BLaER1 treated with 17β-estradiol and CSF1 and Interleukin-3, amounts not matched to agents 10 nM and 100 nM (cell line): ENCODE measurements at regions not wholly inside any gene's neighbourhood (a gene's known extent, or its start where the extent isn't known, plus 50 kb on each side); places are given as distances from the start of the nearest gene placed in this dataset.

Experiments used
- H3K27ac ChIP-seq, 11 experiments: shearing (Covaris generic); formaldehyde crosslinking; 2 replicates each; pipeline ENCODE4 v1.8.1; 2022
- H3K27me3 ChIP-seq, 11 experiments: shearing (Covaris generic); formaldehyde crosslinking; 2 replicates each; pipeline ENCODE4 v1.8.1; 2022
- H3K36me3 ChIP-seq, 11 experiments: shearing (Covaris generic); formaldehyde crosslinking; 2 replicates each; pipeline ENCODE4 v1.8.1; 2022
- H3K4me1 ChIP-seq, 10 experiments: shearing (Covaris generic); formaldehyde crosslinking; 2 replicates each; pipeline ENCODE4 v1.8.1; 2022
- H3K4me2 ChIP-seq, 11 experiments: shearing (Covaris generic); formaldehyde crosslinking; 2 replicates each; pipeline ENCODE4 v1.8.1; 2022
- H3K4me3 ChIP-seq, 10 experiments: shearing (Covaris generic); formaldehyde crosslinking; 2 replicates each; pipeline ENCODE4 v1.8.1; 2022
- H3K9ac ChIP-seq, 11 experiments: shearing (Covaris generic); formaldehyde crosslinking; 2 replicates each; pipeline ENCODE4 v1.8.1; 2022
- H3K9me3 ChIP-seq, 11 experiments: shearing (Covaris generic); formaldehyde crosslinking; replicated peaks in 1 of 11; 2 replicates each; pipeline ENCODE4 v1.8.1; 2022
- H4K20me1 ChIP-seq, 11 experiments: shearing (Covaris generic); formaldehyde crosslinking; 2 replicates each; pipeline ENCODE4 v1.8.1; 2022
- Cebpa-rat ChIP-seq, 11 experiments: shearing (Covaris generic); IDR thresholded peaks; 2 replicates each; pipeline ENCODE4 v1.8.1; 2022

DNA sequence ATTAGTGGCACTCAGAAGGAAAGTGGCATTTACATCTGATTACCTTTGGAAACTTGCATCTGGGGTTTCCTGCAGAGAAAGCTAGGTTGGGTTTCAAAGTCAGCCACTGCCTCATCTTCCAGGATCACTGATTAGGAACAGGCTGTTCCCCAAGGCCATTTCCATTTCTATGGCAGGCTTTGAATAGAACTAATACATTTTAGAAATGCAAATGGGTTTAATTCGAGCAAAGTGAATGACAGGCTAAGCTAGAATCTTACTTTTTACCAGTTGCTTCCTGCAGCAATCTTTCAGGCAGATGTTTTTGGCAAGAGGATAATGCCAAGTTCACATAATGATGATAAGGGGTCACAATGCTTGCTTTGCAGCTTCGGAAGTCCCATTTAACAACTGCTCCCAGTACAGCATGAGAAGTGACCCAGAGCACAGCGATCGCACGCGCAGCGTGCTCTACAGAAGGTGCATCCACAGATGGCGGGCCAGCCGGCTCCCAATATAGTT, 336.7 kb downstream of the LPIN1 start:
- Histone ChIP-seq H3K9ac (no peak overlapping the region), H3K27me3 (no peaks in the 10 kb centered on the region), H3K4me2 (no peak overlapping the region), H3K4me3 (no peak overlapping the region), H3K27ac (no peak overlapping the region), H3K9me3 (peaks cover 0 to 8% (median 0%) of the 10 kb centered on the region in 11 experiments; a peak in 2 of 22 replicates), H3K36me3 (no peaks in the 10 kb centered on the region), H4K20me1 (no peaks in the 10 kb centered on the region), H3K4me1 (no peaks in the 10 kb centered on the region)
- no peak for TF ChIP-seq Cebpa-rat (IDR thresholded peaks at IDR 0.05)

DNA sequence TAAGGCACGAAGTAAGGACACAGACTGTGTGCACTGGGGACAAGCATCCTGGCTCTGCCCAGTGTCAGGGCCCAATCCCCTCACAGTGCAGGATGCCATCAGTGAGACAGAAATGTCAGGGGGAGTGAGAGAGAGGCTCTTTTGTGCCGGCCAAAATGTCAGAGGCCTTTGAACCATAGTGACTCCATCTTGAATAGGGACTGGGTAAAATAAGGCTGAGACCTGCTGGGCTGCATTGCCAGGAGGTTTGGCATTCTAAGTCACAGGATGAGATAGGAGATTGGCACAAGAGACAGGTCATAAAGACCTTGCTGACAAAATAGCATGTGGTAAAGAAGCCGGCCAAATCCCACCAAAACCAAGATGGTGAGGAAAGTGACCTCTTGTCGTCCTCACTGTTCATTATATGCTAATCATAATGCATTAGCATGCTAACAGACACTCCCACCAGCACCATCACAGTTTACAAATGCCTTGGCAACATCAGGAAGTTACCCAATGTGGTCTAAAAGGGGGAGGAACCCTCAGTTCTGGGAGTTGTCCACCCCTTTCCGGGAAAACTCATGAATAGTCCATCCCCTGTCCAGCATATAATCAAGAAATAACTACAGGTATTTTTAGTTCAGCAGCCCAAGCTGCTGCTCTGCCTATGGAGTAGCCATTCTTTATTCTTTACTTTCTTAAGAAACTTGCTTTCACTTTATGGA, 337.4 kb downstream of the LPIN1 start:
- H4K20me1 ChIP-seq: no peaks in the 10 kb centered on the region
- H3K9ac ChIP-seq: no peak overlapping the region
- no peak for TF ChIP-seq Cebpa-rat (IDR thresholded peaks at IDR 0.05)
- no peak overlapping the region for H3K4me3 ChIP-seq
- H3K4me1 ChIP-seq: no peaks in the 10 kb centered on the region
- H3K27me3 ChIP-seq: no peaks in the 10 kb centered on the region
- no peak overlapping the region for H3K4me2 ChIP-seq
- H3K36me3 ChIP-seq: no peaks in the 10 kb centered on the region
- H3K9me3 ChIP-seq: peaks cover 0 to 13% (median 0%) of the 10 kb centered on the region in 11 experiments; a peak in 2 of 22 replicates
- H3K27ac ChIP-seq: no peak overlapping the region

GRCh38 chr2:12087175-12087574, 340.7 kb downstream of the LPIN1 start:
- H3K9ac ChIP-seq: no peak overlapping the region
- no peaks in the 10 kb centered on the region for H3K4me1 ChIP-seq
- peaks cover 0 to 7% (median 0%) of the 10 kb centered on the region in 11 experiments; a peak in 2 of 22 replicates for H3K9me3 ChIP-seq
- no peak for TF ChIP-seq Cebpa-rat (IDR thresholded peaks at IDR 0.05)
- H3K4me2 ChIP-seq: no peak overlapping the region
- H3K27me3 ChIP-seq: no peaks in the 10 kb centered on the region
- no peak overlapping the region for H3K4me3 ChIP-seq
- H3K27ac ChIP-seq: no peak overlapping the region
- H4K20me1 ChIP-seq: no peaks in the 10 kb centered on the region
- H3K36me3 ChIP-seq: no peaks in the 10 kb centered on the region

DNA sequence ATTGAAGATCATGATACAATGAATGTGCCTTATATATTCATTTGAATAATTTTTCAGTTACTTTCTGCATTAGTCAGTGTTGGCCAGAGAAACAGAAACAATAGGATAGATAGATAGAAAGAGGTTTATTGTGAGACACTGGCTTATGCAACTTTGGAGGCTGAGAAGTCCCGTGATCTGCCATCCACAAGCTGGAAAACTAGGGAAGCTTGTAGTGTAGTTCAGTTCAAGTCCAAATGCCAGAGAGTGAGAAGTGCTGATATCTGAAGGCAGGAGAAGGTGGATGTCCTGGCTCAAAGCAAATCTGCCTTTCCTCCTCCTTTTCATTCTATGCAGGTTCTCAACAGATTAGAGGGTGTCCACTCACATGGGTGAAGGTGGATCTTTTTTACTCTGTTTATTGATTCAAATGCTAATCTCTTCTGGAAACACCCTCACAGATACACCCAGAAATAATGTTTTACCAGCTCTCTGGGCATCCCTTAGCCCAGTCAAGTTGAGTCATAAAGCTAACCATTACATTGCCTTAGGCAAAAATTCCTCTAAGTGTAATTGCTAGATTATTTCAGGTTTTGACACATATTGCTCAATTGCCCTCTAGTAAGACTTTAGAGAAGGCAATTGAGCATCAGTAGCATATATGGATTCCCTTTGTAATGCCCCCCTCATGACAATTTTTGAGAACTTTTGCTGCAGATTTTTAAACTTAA, 341.4 kb downstream of the LPIN1 start:
- Histone ChIP-seq H3K4me1 (no peaks in the 10 kb centered on the region), H4K20me1 (no peaks in the 10 kb centered on the region), H3K9me3 (peaks cover 0 to 7% (median 0%) of the 10 kb centered on the region in 11 experiments; a peak in 2 of 22 replicates), H3K4me3 (no peak overlapping the region), H3K4me2 (no peak overlapping the region), H3K27me3 (no peaks in the 10 kb centered on the region), H3K27ac (no peak overlapping the region), H3K36me3 (no peaks in the 10 kb centered on the region), H3K9ac (no peak overlapping the region)
- no peak for TF ChIP-seq Cebpa-rat (IDR thresholded peaks at IDR 0.05)

DNA sequence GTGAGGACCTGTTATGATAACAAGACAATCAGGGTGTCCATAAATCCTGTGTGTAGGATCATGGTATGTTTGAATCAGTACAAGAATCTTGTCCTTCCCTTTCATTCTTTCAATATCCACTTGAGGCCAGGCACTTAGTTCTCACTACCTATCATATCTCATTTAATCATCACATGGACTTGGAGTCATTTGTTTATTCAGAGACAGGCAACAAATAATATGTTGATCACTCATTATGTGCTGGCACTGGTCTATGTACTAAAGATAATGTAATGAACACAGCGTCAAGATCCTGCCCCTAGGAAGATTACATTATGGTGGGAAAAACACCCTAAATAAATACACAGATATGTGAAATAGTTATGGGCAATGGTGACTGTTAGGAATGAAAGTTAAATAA, 342.6 kb downstream of the LPIN1 start:
- no peak overlapping the region for H3K4me3 ChIP-seq
- H3K27ac ChIP-seq: no peak overlapping the region
- H3K4me1 ChIP-seq: no peaks in the 10 kb centered on the region
- no peak for TF ChIP-seq Cebpa-rat (IDR thresholded peaks at IDR 0.05)
- no peaks in the 10 kb centered on the region for H3K27me3 ChIP-seq
- no peak overlapping the region for H3K9ac ChIP-seq
- peaks cover 0 to 7% (median 0%) of the 10 kb centered on the region in 11 experiments; a peak in 3 of 22 replicates for H3K9me3 ChIP-seq
- H3K36me3 ChIP-seq: no peaks in the 10 kb centered on the region
- no peak overlapping the region for H3K4me2 ChIP-seq
- H4K20me1 ChIP-seq: no peaks in the 10 kb centered on the region

GRCh38 chr2:12089496-12089895, 343.1 kb downstream of the LPIN1 start:
- no peak overlapping the region for H3K4me2 ChIP-seq
- peaks cover 0 to 7% (median 0%) of the 10 kb centered on the region in 11 experiments; a peak in 3 of 22 replicates for H3K9me3 ChIP-seq
- H3K27me3 ChIP-seq: no peaks in the 10 kb centered on the region
- no peak overlapping the region for H3K4me3 ChIP-seq
- H3K36me3 ChIP-seq: no peaks in the 10 kb centered on the region
- no peaks in the 10 kb centered on the region for H3K4me1 ChIP-seq
- no peak for TF ChIP-seq Cebpa-rat (IDR thresholded peaks at IDR 0.05)
- no peak overlapping the region for H3K27ac ChIP-seq
- no peak overlapping the region for H3K9ac ChIP-seq
- H4K20me1 ChIP-seq: no peaks in the 10 kb centered on the region

GRCh38 chr2:12090072-12090471, 343.6 kb downstream of the LPIN1 start:
- Histone ChIP-seq H3K9ac (no peak overlapping the region), H3K4me2 (no peak overlapping the region), H4K20me1 (no peaks in the 10 kb centered on the region), H3K36me3 (no peaks in the 10 kb centered on the region), H3K27me3 (no peaks in the 10 kb centered on the region), H3K27ac (no peak overlapping the region), H3K9me3 (peaks cover 0 to 7% (median 0%) of the 10 kb centered on the region in 11 experiments; a peak in 3 of 22 replicates), H3K4me1 (no peaks in the 10 kb centered on the region), H3K4me3 (no peak overlapping the region)
- TF ChIP-seq Cebpa-rat (IDR thresholded peaks at IDR 0.05): no peak

GRCh38 chr2:12090590-12090989, 344.2 kb downstream of the LPIN1 start:
- Histone ChIP-seq H3K4me1 (no peaks in the 10 kb centered on the region), H3K36me3 (no peaks in the 10 kb centered on the region), H3K27me3 (no peaks in the 10 kb centered on the region), H3K27ac (no peak overlapping the region), H3K4me3 (no peak overlapping the region), H4K20me1 (no peaks in the 10 kb centered on the region), H3K9ac (no peak overlapping the region), H3K9me3 (peaks cover 0 to 7% (median 0%) of the 10 kb centered on the region in 11 experiments; a peak in 3 of 22 replicates), H3K4me2 (no peak overlapping the region)
- TF ChIP-seq Cebpa-rat (IDR thresholded peaks at IDR 0.05): no peak

DNA sequence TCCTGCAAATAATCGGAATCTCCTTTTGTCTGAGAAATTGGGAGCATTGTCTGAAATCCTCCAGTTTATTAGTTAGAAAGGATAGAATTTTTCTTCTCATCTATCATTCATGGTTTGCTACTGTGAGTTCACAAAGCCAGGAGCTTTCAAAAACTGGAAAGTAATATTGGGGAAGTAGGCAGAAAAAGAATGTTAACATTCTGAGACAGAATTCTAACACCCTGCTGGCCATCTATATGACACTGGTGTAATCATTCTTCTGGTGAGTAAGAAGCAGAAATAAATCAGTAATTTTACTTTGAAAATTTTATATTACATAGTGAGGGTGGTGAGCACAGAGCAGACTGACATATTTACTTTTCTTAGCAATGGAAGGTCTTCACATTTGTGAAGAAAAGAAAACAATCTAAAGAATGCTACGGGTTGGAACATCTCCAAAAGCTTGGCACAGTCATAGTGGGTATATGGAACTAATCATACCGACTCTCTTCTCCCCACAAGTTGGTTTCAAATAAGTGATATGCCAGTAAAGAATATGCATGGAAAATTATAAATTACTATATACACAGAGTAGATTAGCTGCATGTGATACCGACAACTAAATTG, 344.9 kb downstream of the LPIN1 start:
- Histone ChIP-seq H3K9me3 (peaks cover 0 to 7% (median 0%) of the 10 kb centered on the region in 11 experiments; a peak in 3 of 22 replicates), H3K9ac (no peak overlapping the region), H3K4me2 (no peak overlapping the region), H3K27me3 (no peaks in the 10 kb centered on the region), H3K4me3 (no peak overlapping the region), H3K4me1 (no peaks in the 10 kb centered on the region), H4K20me1 (no peaks in the 10 kb centered on the region), H3K36me3 (no peaks in the 10 kb centered on the region), H3K27ac (no peak overlapping the region)
- TF ChIP-seq Cebpa-rat (IDR thresholded peaks at IDR 0.05): no peak
